ENCODE measurements at regions not wholly inside any gene's neighbourhood (a gene's known extent, or its start where the extent isn't known, plus 50 kb on each side); places are given as distances from the start of the nearest gene placed in this dataset.
"Not testable (repeated sequence)": the region's sequence is repeated elsewhere in the genome, so short reads cannot be mapped to it uniquely, and the experiment has no call there.

- no peak for DNase-seq
Observed at GRCh38 chr2:194725169-194725568, 931.9 kb upstream of the SLC39A10 start.

GRCh38 chr2:194723446-194723845 lies 933.6 kb upstream of the SLC39A10 start:
- DNase-seq: no peak

- no peak for DNase-seq
Observed at GRCh38 chr2:194721227-194721626, 935.8 kb upstream of the SLC39A10 start.

GRCh38 chr2:194720462-194720861 lies 936.6 kb upstream of the SLC39A10 start:
- DNase-seq: no peak

- no peak for DNase-seq
Observed at GRCh38 chr2:194718881-194719280, 938.1 kb upstream of the SLC39A10 start.

- no peak for DNase-seq
Observed at GRCh38 chr2:194714541-194714940, 942.5 kb upstream of the SLC39A10 start.

GRCh38 chr2:194709840-194710239 lies 947.2 kb upstream of the SLC39A10 start:
- no peak for DNase-seq

GRCh38 chr2:194706179-194706578 lies 950.8 kb upstream of the SLC39A10 start:
- no peak for DNase-seq

- DNase-seq: no peak
Observed at GRCh38 chr2:194705398-194705797, 951.6 kb upstream of the SLC39A10 start.

- no peak for DNase-seq
Observed at GRCh38 chr2:194700726-194701125, 956.3 kb upstream of the SLC39A10 start.

GRCh38 chr2:194700116-194700515 lies 956.9 kb upstream of the SLC39A10 start:
- no peak for DNase-seq

GRCh38 chr2:194698012-194698411 lies 959.0 kb upstream of the SLC39A10 start:
- no peak for DNase-seq

- DNase-seq: no peak
Observed at GRCh38 chr2:194697439-194697838, 959.6 kb upstream of the SLC39A10 start.

GRCh38 chr2:194696690-194697089 lies 960.3 kb upstream of the SLC39A10 start:
- no peak for DNase-seq

- DNase-seq: no peak
Observed at GRCh38 chr2:194686569-194686968, 970.5 kb upstream of the SLC39A10 start.

GRCh38 chr2:194674043-194674442 lies 983.0 kb upstream of the SLC39A10 start:
- no peak for DNase-seq

GRCh38 chr2:194672994-194673393 lies 984.0 kb upstream of the SLC39A10 start:
- DNase-seq: no peak

- DNase-seq: no peak
Observed at GRCh38 chr2:194661431-194661830, 995.6 kb upstream of the SLC39A10 start.

GRCh38 chr2:194639057-194639456 lies 1018.0 kb upstream of the SLC39A10 start:
- not testable (repeated sequence) for DNase-seq

GRCh38 chr2:194621945-194622344 lies 1035.1 kb upstream of the SLC39A10 start:
- DNase-seq: no peak

- DNase-seq: no peak
Observed at GRCh38 chr2:194619366-194619765, 1037.7 kb upstream of the SLC39A10 start.

GRCh38 chr2:194618432-194618831 lies 1038.6 kb upstream of the SLC39A10 start:
- DNase-seq: no peak

GRCh38 chr2:194616334-194616733 lies 1040.7 kb upstream of the SLC39A10 start:
- no peak for DNase-seq

- no peak for DNase-seq
Observed at GRCh38 chr2:194610297-194610696, 1046.7 kb upstream of the SLC39A10 start.

- DNase-seq: no peak
Observed at GRCh38 chr2:194603429-194603828, 1053.6 kb upstream of the SLC39A10 start.

- no peak for DNase-seq
Observed at GRCh38 chr2:194602750-194603149, 1054.3 kb upstream of the SLC39A10 start.
